Adipocyte (in vitro differentiated cells): ENCODE measurements at regions not wholly inside any gene's neighbourhood (a gene's known extent, or its start where the extent isn't known, plus 50 kb on each side); places are given as distances from the start of the nearest gene placed in this dataset.
"Not testable (repeated sequence)": the region's sequence is repeated elsewhere in the genome, so short reads cannot be mapped to it uniquely, and the experiment has no call there.

ENCODE experiments used
- DNase-seq: peaks from one replicate; pipeline ENCODE4 v3.0.0-alpha.2; 2015; ENCODE audit warnings: low read depth
- H3K27me3 ChIP-seq: replicated peaks from 2 replicates; pipeline ENCODE4 v1.7.0; 2013; ENCODE audit warnings: mild to moderate bottlenecking, low read length, moderate library complexity; ENCODE audit not compliant: control insufficient read depth, insufficient read depth
- H3K36me3 ChIP-seq: 2 replicates; pipeline ENCODE4 v1.7.0; 2013; ENCODE audit warnings: low read length, mild to moderate bottlenecking, moderate library complexity; ENCODE audit not compliant: control insufficient read depth, insufficient read depth, severe bottlenecking
- H3K4me1 ChIP-seq: 2 replicates; pipeline ENCODE4 v1.7.0; 2013; ENCODE audit warnings: mild to moderate bottlenecking, low read length, moderate library complexity; ENCODE audit not compliant: control insufficient read depth, insufficient read depth
- H3K4me3 ChIP-seq: 2 replicates; pipeline ENCODE4 v1.7.0; 2013; ENCODE audit warnings: mild to moderate bottlenecking, low read length, moderate library complexity
- H3K9ac ChIP-seq: 2 replicates; pipeline ENCODE4 v1.7.0; 2013; ENCODE audit warnings: mild to moderate bottlenecking, low read length, moderate library complexity
- H3K9me3 ChIP-seq: 2 replicates; pipeline ENCODE4 v1.7.0; 2013; ENCODE audit warnings: mild to moderate bottlenecking, low read length, moderate library complexity; ENCODE audit not compliant: control insufficient read depth

DNA sequence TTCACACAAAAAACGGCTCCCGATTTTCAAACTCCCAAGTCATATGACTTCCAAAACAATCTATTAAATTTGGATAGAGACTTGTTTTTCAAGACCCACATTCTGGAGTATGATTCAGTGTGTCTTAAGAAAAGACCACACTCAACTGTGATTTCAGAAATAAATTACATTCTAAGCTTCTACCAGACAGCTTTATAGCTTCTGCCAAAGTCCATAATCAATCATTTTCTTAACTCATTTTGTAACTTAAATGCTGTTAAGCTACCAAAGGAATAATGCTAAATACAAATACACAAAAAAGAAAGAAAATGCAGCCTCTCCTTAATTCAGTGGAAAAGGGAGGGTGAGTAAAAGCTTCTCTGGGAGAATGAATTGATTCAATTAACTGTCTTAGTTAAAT, 192.3 kb upstream of the P2RY1 start:
- no peaks in the 10 kb centered on the region for H3K27me3 ChIP-seq
- no peaks in the 10 kb centered on the region for H3K36me3 ChIP-seq
- no peak for DNase-seq
- no peak overlapping the region for H3K9ac ChIP-seq
- peaks cover 10% of the 10 kb centered on the region for H3K4me1 ChIP-seq
- peaks cover 4% of the 10 kb centered on the region for H3K9me3 ChIP-seq
- no peak overlapping the region for H3K4me3 ChIP-seq

DNA sequence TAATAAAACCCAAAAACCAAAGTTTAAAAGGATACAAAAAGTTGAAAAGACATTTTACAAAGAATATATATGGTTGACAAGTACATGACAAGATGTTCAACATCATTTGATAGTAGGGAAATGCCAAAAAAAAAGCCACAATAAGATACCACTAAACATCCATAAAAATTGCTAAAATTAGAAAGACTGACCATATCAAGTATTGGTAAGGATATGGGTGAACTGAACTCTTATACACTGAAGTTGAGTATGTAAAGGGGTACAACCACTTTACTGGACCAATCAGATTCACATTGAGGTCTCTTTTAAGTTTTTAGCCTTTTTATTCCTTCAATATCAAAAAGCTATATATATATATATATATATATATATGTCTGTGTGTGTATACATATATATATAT, 190.5 kb upstream of the P2RY1 start:
- Histone ChIP-seq H3K36me3 (no peaks in the 10 kb centered on the region), H3K27me3 (no peaks in the 10 kb centered on the region), H3K4me3 (no peak overlapping the region), H3K9me3 (peaks cover 4% of the 10 kb centered on the region), H3K9ac (no peak overlapping the region), H3K4me1 (peaks cover 1% of the 10 kb centered on the region)
- no peak for DNase-seq

DNA sequence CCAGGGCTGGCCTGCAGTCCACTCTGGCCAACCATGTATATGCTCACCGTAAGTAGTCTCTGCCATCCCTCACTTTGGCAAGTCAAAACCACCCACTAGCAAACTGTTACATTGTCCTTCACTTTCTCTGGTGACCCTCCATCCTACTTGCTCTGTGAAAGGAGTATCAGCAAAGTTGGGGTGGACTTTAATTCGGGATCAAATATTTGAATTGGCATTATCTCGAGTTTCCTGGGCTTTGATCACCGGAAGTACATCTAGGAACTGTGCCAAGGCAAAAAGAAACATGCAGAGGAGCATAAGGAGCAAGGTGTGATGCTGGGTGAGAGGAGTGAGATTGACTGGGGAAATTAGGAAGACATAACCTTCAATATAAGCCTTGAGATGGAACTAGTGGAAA, 188.9 kb upstream of the P2RY1 start:
- H3K36me3 ChIP-seq: no peaks in the 10 kb centered on the region
- no peak overlapping the region for H3K9ac ChIP-seq
- no peak for DNase-seq
- H3K27me3 ChIP-seq: no peaks in the 10 kb centered on the region
- no peaks in the 10 kb centered on the region for H3K4me1 ChIP-seq
- H3K4me3 ChIP-seq: no peak overlapping the region
- H3K9me3 ChIP-seq: peaks cover 4% of the 10 kb centered on the region

DNA sequence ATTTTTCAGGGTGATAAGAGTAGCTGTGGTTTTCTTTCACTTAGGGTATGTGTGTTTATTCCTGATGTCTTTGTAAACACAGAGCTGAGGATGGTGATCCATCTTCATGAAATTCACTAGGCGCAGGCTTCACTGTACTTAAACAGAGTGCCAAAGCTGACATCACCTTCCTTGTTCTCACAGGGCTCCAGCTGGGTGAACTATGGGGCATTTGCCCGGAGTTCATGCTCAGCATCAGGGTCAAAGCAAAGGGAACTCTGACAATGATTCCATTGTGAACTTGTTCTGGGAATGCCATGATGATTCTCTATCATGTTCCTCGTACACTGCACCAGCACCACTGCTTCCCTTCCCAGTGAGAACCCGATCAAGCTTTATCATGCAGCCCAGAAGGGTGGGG, 184.8 kb upstream of the P2RY1 start:
- H3K36me3 ChIP-seq: no peaks in the 10 kb centered on the region
- no peak overlapping the region for H3K9ac ChIP-seq
- H3K27me3 ChIP-seq: no peaks in the 10 kb centered on the region
- no peak for DNase-seq
- no peak overlapping the region for H3K4me3 ChIP-seq
- no peaks in the 10 kb centered on the region for H3K9me3 ChIP-seq
- H3K4me1 ChIP-seq: no peaks in the 10 kb centered on the region

DNA sequence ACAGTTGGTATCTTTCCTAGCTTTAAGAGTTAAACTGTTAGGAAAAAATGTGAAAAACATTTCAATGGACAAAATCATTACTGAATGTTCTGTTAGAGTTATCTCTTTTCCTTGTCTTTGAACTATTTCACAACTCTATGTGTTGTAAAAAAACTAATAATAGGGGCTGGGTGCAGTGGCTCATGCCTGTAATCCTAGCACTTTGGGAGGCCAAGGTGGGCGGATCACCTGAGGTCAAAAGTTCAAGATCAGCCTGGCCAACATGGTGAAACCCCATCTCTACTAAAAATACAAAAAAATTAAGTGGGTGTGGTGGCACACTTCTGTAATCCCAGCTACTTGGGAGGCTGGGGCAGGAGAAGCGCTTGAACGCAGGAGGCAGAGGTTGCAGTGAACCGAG, 184.0 kb upstream of the P2RY1 start:
- H3K27me3 ChIP-seq, H3K9me3 ChIP-seq, H3K36me3 ChIP-seq, H3K9ac ChIP-seq, DNase-seq, H3K4me3 ChIP-seq, H3K4me1 ChIP-seq: not testable (repeated sequence)

DNA sequence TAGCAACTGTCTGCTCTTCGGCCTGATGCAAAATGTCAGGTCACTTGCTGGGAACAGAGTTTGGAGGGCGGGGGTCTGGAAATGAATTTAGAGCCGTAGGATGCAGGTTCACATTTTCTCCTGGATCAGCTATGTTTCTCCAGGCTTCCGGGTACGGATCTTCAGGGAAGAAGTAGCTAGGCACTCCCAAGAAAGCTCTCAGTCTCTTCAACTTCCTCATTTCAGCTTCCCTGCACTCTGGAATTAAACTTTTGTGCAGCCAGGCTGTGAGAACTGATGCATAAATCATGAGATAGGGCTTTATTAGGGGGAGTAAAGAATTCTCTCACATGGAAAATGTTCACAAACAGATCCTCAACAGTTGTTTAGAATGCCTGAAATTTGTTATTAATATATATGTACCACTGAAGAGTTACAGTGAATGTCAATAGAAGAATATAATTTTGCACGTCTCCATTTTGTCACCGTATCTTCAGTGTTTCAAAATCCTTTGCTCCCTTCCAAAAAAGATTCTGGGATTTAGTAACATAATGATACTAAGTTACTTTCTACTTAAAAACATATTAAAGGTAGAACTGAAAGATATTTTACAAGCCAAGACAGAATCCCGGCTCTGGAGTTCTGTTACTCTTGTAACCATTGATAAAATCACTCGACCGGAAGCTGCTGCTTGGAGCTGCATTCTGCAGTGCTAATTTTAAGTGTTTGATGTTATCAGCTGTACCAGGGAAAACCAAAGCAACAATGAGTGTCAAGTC, 178.5 kb upstream of the P2RY1 start:
- Histone ChIP-seq H3K9ac (no peak overlapping the region), H3K4me3 (no peak overlapping the region), H3K27me3 (no peaks in the 10 kb centered on the region), H3K9me3 (peaks cover 3% of the 10 kb centered on the region), H3K36me3 (no peaks in the 10 kb centered on the region), H3K4me1 (no peaks in the 10 kb centered on the region)
- peak; percentile 12 for DNase-seq

DNA sequence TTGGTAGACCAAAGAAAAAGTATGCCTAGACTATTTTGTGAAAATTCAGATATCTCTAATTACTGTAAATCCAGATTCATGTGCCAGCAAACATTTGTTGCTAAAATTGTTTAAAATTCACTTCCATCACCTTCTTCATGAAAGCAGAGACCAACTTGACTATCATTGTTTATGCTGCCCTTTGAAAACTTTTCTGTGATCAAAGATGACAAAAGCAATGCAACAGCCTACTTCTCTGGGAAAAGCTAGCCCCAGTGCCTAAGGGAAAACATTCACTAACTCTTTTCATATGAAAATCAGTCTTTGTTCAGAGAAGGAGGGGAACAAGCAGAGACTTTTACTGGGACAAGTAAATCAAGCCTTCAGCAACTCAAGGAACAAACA, 178.0 kb upstream of the P2RY1 start:
- H3K9ac ChIP-seq: no peak overlapping the region
- H3K9me3 ChIP-seq: peaks cover 3% of the 10 kb centered on the region
- H3K36me3 ChIP-seq: no peaks in the 10 kb centered on the region
- no peak overlapping the region for H3K4me3 ChIP-seq
- H3K4me1 ChIP-seq: no peaks in the 10 kb centered on the region
- no peak for DNase-seq
- H3K27me3 ChIP-seq: no peaks in the 10 kb centered on the region

DNA sequence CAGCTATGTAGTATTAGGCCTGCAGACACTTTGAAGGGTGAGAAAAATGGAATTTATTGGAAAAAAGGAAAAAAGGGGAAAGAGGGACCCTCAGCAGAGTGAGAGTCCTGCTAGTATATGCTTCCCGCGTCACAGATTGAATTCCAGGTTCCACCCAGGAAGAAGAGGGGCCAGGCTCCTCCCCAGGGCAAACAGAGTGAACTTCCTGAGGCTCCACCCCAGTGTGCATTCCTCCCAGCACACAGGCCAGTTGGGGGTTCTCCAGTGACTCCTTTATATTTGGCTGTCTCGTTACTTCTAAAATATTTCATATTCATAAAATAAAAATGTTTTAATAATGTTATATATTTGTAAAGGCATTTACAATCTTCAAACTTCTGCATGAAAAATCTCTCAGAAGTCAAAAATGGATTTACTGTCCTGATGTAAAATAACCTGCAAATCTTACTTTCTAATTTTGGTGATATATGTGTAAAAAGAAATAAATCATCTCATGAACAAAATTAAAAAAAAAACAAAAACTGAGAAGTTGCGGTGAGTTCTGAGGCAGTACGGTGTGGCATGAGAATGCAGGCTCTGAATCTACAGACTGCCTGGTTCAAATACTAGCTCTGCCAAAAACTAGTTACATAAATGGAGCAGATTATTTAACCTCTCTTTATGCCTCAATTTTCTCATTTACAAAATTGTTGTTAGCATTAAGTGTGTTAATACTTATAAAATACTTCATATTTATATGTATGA, 175.8 kb upstream of the P2RY1 start:
- H3K27me3 ChIP-seq: no peaks in the 10 kb centered on the region
- no peak overlapping the region for H3K9ac ChIP-seq
- no peaks in the 10 kb centered on the region for H3K4me1 ChIP-seq
- no peak overlapping the region for H3K4me3 ChIP-seq
- no peaks in the 10 kb centered on the region for H3K36me3 ChIP-seq
- peaks cover 3% of the 10 kb centered on the region for H3K9me3 ChIP-seq
- no peak for DNase-seq

DNA sequence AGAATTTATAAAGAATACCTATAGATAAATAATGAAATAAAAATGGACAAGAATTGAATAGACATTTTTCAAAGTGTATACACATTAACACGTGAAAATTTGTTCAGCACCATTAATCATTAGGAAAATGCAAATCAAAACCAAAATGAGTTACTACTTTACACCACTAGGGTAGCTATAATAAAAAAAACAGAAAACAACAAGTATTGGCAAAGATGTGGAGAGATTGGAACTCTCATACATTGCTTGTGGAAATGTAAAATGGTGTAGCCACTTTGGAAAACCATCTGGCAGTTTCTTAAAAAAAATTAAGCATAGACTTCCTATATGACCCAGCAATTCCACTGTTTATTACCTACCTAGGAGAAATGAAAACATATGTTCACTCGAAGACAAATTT, 172.8 kb upstream of the P2RY1 start:
- H3K9ac ChIP-seq: no peak overlapping the region
- no peaks in the 10 kb centered on the region for H3K36me3 ChIP-seq
- peaks cover 3% of the 10 kb centered on the region for H3K9me3 ChIP-seq
- H3K27me3 ChIP-seq: no peaks in the 10 kb centered on the region
- no peak for DNase-seq
- no peak overlapping the region for H3K4me3 ChIP-seq
- peaks cover 2% of the 10 kb centered on the region for H3K4me1 ChIP-seq

DNA sequence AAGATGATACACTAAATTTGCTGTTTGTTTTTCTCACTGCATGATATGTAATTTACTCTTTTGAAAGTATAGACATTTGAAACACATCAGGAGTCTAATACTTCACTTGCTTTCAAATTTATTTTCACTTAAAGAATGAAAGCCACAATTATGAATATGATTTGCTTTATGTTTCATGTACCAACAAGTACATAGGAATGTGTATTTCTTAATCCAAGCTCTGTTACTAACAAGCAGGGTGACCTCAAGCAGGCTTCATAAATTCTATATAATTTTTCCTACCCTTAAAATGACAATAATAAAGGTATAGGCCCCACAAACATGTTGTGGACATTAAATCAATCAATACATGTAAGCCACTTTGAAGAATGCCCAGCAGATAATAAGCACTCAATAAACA, 170.2 kb upstream of the P2RY1 start:
- Histone ChIP-seq H3K36me3 (no peaks in the 10 kb centered on the region), H3K4me1 (peaks cover 2% of the 10 kb centered on the region), H3K9me3 (peaks cover 3% of the 10 kb centered on the region), H3K27me3 (no peaks in the 10 kb centered on the region), H3K9ac (no peak overlapping the region), H3K4me3 (no peak overlapping the region)
- no peak for DNase-seq

DNA sequence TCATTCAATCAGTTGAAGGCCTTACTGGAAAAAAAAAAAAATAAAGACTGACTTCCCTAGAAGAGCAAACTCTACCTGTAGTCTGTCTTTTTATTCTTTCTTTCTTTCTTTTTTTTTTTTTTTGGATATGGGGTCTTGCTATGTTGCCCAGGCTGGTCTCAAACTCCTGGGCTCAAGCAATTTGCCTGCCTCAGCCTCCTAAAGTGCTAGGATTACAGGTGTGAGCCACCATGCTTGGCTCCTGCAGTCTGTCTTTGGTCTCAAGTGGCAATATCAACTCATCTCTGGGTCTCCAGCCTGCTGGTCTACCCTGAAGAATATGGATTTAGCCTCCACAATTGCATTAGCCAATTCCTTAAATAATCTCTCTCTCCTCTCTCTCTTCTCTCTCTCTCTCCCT, 167.7 kb upstream of the P2RY1 start:
- no peaks in the 10 kb centered on the region for H3K36me3 ChIP-seq
- H3K9ac ChIP-seq: no peak overlapping the region
- no peak for DNase-seq
- no peaks in the 10 kb centered on the region for H3K9me3 ChIP-seq
- H3K4me1 ChIP-seq: peaks cover 2% of the 10 kb centered on the region
- no peak overlapping the region for H3K4me3 ChIP-seq
- H3K27me3 ChIP-seq: no peaks in the 10 kb centered on the region
